ENCODE measurements at regions not wholly inside any gene's neighbourhood (a gene's known extent, or its start where the extent isn't known, plus 50 kb on each side); places are given as distances from the start of the nearest gene placed in this dataset.

DNA sequence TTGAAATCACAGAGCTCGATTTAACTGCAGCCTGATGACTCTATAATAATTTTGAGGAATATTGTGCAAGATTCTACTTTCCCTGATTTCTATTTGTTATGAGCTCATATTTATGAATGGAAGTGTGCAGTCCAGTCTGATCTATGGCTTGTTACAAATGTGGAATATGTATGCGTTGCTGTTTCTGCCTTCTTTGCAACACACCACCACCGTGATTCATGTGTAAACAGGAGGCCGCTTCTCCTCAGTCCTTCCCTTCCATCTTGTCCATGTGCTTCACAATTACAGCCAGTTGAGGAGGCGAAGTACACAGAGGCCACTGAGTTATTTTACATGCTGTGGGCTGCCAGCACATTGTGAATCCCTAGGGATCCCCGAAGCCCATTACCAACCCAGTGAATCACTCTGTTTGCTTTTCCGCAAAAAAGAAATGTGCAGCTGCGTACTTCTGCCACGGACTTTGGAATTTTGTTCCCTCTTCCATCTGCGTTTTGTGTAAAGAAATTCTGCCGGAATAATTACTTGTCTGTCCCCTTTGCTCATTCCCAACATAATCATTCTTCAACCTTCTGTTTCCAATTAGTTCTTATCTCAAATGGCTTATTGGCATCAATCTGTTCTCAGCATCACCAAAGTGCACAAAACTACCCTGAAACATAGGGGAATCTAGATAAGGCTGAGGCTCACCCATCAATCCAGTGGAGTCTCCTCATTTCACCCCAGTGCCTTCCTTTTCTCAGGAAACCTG lies 551.6 kb upstream of the CITED2 start:
- DNase-seq = peak in 1 of 3 experiments; percentile 24

DNA sequence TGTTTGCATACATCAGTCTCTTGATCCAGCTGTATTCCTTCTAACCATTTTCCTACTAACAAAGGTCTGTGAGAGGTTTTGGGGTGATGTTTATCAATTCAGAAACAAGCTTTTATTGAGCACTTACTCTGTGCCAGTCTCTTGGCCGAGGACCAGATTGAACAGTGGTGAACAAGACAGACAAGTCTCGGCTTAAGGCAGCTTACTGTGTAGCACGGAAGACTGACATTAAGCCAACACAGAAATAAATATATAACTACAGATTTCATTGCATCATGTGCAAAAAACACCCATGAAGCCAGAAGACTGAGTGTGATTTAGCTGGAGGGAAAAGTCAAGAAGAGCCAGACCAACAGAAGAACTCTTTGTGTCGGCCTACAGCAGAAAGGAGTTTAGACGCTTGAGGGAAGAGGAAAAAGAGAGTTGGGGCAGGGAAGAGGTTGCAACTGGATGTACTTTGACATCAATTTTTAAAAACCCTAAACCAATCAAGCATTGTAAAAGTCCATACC lies 549.6 kb upstream of the CITED2 start:
- no peak for DNase-seq

GRCh38 chr6:139922236-139922635 lies 547.8 kb upstream of the CITED2 start:
- DNase-seq = no peak

DNA sequence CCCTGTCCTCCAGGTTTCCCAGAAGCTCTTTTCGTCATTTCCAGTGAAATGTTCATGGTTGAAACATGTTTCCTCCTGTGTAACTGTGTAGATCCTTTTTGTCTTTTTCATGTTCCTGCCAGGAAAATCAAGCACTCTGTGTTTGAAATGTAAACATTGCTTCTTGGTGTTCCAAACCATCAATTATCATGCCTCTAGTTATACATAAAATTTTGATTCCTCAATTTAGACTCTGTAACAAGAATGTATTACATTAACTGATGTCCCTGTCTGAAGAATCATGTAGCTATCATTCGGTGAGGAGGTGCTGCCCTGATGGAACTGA lies 546.3 kb upstream of the CITED2 start:
- peak in 1 of 3 experiments; percentile 66 for DNase-seq

- DNase-seq = peak in 1 of 3 experiments; percentile 60
Measured at GRCh38 chr6:139920027-139920775, 545.8 kb upstream of the CITED2 start.

DNA sequence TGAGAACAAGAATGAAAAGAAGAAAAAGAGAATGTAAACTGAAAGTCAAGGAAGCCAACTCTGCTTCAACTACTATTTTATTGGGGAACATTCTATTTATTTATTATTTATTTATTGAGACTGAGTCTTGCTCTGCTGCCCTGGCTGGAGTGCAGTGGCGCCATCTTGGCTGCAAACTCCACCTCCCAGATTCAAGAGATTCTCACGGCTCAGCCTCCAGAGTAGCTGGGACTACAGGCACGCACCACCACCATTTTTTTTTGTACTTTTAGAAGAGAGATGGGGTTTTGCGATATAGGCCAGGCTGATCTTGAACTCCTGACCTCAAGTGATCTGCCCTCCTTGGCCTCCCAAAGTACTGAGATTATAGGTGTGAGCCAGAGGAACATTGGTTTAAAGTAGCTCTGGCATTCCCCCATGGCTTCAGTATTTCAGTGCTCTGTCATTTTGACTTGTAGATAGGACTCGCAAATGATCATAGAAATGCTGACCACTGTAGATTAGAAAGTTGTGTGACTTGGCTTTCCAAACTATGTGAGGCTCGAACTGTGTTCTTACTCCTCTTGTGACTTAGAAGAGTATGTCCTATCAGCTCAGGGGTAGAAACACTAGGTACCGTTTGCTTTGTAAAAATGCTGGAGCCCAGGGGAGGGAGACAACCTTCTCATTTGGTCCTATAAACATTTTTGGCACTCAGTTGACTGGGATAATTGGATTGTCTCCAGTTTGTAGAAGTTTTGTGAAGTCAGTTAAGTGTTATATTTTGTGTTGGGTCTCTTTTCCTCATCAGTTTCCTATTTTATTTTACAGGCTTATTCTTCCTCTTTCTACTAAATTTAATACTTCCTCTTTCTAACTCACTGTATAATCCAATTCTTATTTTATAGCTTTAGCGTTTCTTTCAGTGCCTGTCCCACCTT lies 544.9 kb upstream of the CITED2 start:
- no peak for DNase-seq

- no peak for DNase-seq
Measured at GRCh38 chr6:139917951-139918630, 543.6 kb upstream of the CITED2 start.

DNA sequence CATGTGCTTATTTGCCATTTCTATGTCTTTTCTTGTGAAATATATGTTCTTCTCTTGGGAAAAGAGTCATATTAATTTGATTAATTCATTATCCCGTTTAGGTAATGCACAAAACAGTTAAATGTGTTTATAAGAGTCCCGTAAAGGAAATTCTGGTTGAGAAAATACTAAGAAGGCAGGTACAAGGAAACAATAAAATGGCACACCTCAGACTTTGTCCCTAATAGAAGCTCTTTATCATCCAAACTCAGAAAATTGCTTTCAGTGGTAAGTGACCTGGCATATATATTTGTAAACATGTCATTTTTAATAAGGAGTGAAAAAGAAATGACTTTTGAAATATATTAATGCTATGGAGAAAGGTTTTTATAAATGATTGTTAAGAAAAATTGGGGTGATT lies 540.5 kb upstream of the CITED2 start:
- no peak for DNase-seq

DNA sequence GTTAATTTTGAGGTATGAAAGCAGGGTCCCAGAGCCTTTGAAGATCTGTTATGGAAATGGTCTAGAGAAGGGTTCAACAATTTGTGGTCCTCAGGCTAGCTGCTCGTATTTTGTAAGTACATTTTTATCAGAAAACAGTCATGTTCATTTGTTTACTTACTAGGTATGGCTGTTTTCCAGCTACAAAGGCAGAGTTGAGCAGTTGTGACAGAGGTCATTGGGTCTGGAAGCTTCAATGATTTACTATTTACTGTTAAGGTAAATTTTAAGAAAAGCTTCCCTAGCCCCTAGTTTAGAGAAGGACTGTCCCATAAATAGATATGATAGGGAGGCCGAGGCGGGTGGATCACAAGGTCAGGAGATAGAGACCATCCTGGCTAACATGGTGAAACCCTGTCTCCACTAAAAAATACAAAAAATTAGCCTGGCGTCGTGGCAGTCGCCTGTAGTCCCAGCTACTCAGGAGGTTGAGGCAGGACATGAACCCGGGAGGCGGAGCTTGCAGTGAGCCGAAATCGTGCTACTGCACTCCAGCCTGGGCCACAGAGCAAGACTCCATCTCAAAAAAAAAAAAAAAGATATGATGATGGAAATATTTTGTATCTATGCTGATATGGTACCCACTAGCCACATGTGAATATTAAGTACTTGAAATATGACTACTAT lies 538.4 kb upstream of the CITED2 start:
- no peak for DNase-seq

- DNase-seq = no peak
Measured at GRCh38 chr6:139909992-139910391, 535.5 kb upstream of the CITED2 start.

DNA sequence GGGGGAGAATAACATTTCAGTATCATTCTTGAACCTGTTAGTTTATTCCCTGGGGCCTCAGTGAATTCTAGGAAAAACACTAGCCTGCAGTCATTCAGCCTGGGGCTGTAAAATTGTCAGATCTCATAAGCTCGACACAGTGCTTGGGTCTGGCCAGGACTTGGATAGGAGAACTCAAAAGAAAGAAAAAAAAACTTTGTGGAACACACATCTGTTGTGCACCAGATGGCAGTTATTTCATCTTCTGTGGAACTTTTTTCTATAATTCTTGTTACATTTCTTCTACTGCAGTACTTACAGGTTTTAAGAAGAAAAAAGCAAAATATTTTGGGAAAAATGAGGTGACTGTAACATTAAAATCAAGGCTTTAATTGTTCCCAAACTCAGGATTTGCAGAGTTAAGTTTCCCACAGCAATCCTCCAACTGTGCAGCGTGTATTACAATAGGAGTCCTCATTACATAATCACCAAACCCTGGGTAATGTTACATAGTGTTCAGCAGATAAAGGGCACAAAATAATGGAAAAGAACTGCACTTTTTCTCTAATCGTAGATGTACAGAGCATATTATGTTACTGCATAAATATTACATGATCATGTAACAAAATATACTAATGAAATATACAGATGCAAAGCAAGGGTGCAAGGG lies 531.1 kb upstream of the CITED2 start:
- DNase-seq = no peak

DNA sequence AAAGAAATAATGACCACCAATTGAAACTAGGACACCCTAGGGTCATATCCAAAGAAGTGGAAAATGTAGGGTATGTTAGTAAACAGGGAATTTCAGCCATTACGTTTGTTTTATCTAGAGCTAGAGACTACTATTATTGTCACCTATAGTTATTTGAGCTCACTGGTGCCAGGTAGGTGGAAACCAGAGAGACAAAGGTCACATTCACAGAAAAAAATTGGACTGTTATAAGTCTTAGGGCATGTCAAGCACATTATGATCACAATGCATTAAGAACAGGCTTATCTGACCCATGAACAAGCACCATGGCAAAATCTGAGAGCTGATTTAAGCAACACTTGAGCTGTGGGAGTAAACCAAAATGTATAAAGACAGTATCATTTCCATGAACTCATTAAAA lies 530.1 kb upstream of the CITED2 start:
- DNase-seq = no peak

GRCh38 chr6:139904158-139904533 lies 529.7 kb upstream of the CITED2 start:
- no peak for DNase-seq

DNA sequence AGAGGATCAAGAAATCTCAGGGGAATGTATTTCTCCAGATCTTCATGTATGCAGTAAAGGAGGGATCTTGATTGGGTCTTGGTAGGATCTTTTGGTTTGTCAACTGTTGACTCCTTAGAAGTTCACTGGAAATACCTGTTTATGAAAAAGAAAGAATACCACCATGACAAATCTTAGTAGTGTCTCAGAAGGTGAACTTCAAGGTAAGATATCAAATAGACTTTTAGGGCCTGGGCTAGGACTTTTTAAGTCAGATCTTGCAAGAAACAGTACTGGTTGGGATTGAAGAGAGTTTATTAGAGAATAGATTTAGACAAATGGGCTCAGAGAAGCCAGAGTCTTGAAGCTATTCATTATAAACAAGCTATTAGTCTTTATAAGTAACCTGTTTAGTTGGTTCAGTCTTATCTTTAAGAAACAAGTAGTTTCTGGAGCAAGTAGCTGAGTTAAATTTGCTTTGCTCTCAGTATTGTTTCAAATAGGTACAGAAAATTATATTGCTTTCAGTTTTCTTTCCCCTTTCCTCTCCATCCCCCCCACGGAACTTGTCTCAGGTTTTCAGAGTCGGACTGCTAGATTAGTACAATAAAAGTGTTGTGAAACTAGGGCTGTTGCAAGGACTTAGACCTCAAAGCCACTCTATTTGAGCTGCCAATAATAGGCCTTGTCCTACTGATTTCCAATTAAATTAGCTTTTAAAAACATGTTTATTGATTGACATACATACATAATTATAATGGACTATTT lies 529.1 kb upstream of the CITED2 start:
- DNase-seq = no peak

GRCh38 chr6:139895205-139895793 lies 520.9 kb upstream of the CITED2 start:
- no peak for DNase-seq

DNA sequence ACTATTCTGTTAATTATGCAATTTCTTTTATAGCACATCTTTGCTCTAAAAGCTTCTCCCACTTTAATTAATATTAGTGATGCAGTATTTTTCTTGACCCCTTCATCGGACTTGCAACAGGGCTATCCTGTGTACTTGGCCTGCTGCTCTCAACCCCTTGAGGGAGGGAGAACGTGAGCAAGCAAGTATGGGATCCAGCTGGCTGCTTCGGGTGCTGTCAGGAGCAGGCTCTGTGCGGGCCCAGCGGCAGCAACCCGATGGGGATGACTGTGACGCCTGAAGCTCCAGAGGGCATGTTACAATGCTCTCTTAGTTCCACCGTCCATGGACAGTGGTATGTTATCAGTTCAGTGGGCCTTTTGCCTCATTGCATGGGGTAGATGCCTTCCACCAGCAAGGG lies 519.8 kb upstream of the CITED2 start:
- DNase-seq = no peak

GRCh38 chr6:139891471-139891870 lies 517.0 kb upstream of the CITED2 start:
- no peak for DNase-seq

- peak in 2 of 3 experiments; percentile 9 to 26 for DNase-seq
Measured at GRCh38 chr6:139888681-139889122, 514.3 kb upstream of the CITED2 start.

DNA sequence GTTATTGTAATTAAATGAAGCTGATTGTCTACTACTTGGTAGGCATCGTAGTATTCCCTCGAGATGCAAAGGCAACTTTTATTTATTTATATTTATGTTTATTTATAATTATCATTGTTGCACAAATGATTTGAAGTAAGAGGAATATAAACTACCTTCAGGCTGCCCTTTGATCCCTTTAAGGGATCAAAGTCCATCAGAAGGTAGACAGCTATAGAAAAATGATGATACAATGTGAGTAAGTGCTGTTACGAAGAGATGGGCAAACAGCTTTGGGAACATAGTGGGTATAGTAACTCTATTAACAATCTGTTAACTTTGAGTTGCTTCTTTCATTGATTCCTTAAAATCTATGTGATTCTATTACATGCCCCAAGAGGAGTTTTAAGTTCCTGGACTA lies 512.8 kb upstream of the CITED2 start:
- no peak for DNase-seq

GRCh38 chr6:139886396-139886795 lies 511.9 kb upstream of the CITED2 start:
- no peak for DNase-seq
